ENCODE measurements at regions not wholly inside any gene's neighbourhood (a gene's known extent, or its start where the extent isn't known, plus 50 kb on each side); places are given as distances from the start of the nearest gene placed in this dataset.

- TF ChIP-seq CTCF (IDR thresholded peaks at IDR 0.05; ENCODE audit: poor library complexity, severe bottlenecking) = no peak
- no peak for TF ChIP-seq MXI1 (conservative IDR thresholded peaks at IDR 0.05; ENCODE audit: poor library complexity, severe bottlenecking)
Measured at GRCh38 chr1:221013691-221014660, 134.7 kb downstream of the HLX start.
